Lower leg skin (tissue), 3 donors: ENCODE measurements at regions not wholly inside any gene's neighbourhood (a gene's known extent, or its start where the extent isn't known, plus 50 kb on each side); places are given as distances from the start of the nearest gene placed in this dataset.

Experiments used
- POLR2A ChIP-seq, 2 donors: fragments of 450-650 bp; IDR thresholded peaks; one replicate each; pipeline ENCODE4 v1.6.1; 2016 to 2017; ENCODE audit warnings: antibody characterized with exemption in 2 of 2, mild to moderate bottlenecking in 1 of 2, moderate library complexity in 1 of 2
- TF ChIP-seq, protein P1 (sequence below), 3 donors: fragments of 450-650 bp; IDR thresholded peaks; one replicate each; pipeline ENCODE4 v1.5.1; 2016; ENCODE audit warnings: antibody characterized with exemption in 3 of 3, mild to moderate bottlenecking in 3 of 3, moderate library complexity in 2 of 3

DNA sequence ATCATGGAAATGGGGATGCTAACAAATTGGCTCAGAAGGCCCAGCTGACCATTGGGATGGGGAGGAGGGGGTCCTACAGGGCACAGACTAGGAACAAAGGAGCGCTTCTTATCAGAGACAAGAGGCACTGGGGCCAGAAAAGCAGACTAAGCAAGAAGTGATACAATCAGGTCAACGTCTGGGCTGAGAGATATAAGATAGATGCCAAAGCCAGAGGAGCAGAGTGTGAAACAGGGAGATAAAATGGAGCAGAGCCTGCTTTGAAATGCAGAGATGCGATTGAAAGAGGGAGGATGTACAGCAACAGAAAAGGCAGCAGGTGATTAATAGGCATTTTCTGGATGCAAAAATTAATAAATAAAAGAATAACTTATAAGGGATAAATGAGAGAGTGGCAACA is 127.5 kb upstream of the SAMSN1 start:
- TF ChIP-seq, protein P1, sequence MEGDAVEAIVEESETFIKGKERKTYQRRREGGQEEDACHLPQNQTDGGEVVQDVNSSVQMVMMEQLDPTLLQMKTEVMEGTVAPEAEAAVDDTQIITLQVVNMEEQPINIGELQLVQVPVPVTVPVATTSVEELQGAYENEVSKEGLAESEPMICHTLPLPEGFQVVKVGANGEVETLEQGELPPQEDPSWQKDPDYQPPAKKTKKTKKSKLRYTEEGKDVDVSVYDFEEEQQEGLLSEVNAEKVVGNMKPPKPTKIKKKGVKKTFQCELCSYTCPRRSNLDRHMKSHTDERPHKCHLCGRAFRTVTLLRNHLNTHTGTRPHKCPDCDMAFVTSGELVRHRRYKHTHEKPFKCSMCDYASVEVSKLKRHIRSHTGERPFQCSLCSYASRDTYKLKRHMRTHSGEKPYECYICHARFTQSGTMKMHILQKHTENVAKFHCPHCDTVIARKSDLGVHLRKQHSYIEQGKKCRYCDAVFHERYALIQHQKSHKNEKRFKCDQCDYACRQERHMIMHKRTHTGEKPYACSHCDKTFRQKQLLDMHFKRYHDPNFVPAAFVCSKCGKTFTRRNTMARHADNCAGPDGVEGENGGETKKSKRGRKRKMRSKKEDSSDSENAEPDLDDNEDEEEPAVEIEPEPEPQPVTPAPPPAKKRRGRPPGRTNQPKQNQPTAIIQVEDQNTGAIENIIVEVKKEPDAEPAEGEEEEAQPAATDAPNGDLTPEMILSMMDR (IDR thresholded peaks at IDR 0.05): no peak
- no peak for TF ChIP-seq POLR2A (IDR thresholded peaks at IDR 0.05)
